HL-60 (cell line): ENCODE measurements at regions not wholly inside any gene's neighbourhood (a gene's known extent, or its start where the extent isn't known, plus 50 kb on each side); places are given as distances from the start of the nearest gene placed in this dataset.

Source experiments
- DNase-seq, 2 experiments: peaks; one replicate each; pipeline ENCODE4 v3.0.0-alpha.2; 2010 to 2020; ENCODE audit warnings: low read depth in 1 of 2, low spot score in 1 of 2
- H3K27ac ChIP-seq: fragments of 250-450 bp; sonication (Bioruptor Pico); replicated peaks from 2 replicates; pipeline ENCODE4 v1.5.1; 2020; ENCODE audit warnings: mild to moderate bottlenecking, moderate library complexity
- H3K27me3 ChIP-seq: fragments of 250-450 bp; sonication (Bioruptor Pico); 2 replicates; pipeline ENCODE4 v1.5.1; 2021; ENCODE audit warnings: mild to moderate bottlenecking, moderate library complexity; ENCODE audit not compliant: insufficient read depth, poor library complexity, severe bottlenecking
- H3K4me3 ChIP-seq: replicated peaks from 2 replicates; pipeline ENCODE4 v1.5.1; 2011; ENCODE audit warnings: mild to moderate bottlenecking, control low read depth, low read length; ENCODE audit not compliant: insufficient read depth
- CTCF ChIP-seq: IDR thresholded peaks from one replicate; pipeline ENCODE4 v1.5.1; 2011; ENCODE audit warnings: low read length, control low read depth, inconsistent platforms; ENCODE audit not compliant: insufficient read depth
- GABPA ChIP-seq: IDR thresholded peaks from 2 replicates; pipeline ENCODE4 v1.6.1; 2012; ENCODE audit warnings: low read depth
- POLR2AphosphoS5 ChIP-seq: IDR thresholded peaks from 2 replicates; pipeline ENCODE4 v1.6.1; 2012; ENCODE audit warnings: low read depth
- REST ChIP-seq: IDR thresholded peaks from 2 replicates; pipeline ENCODE4 v1.6.1; 2012; ENCODE audit warnings: low read depth; ENCODE audit not compliant: insufficient replicate concordance
- SPI1 ChIP-seq: IDR thresholded peaks from 2 replicates; pipeline ENCODE4 v1.6.1; 2012; ENCODE audit warnings: low read depth, mild to moderate bottlenecking, borderline replicate concordance

- no peak overlapping the region for H3K4me3 ChIP-seq
- H3K27ac ChIP-seq: no peak overlapping the region
- no peaks in the 10 kb centered on the region for H3K27me3 ChIP-seq
- DNase-seq: peak in 1 of 2 experiments; percentile 17
- no peak for TF ChIP-seq REST
- no peak for TF ChIP-seq CTCF
- no peak for TF ChIP-seq GABPA
- no peak for TF ChIP-seq POLR2AphosphoS5
- TF ChIP-seq SPI1: no peak
Observed at GRCh38 chr10:106395041-106395749, 769.3 kb downstream of the SORCS1 start.

- Histone ChIP-seq H3K4me3 (no peak overlapping the region), H3K27ac (no peak overlapping the region), H3K27me3 (no peaks in the 10 kb centered on the region)
- no peak for TF ChIP-seq REST
- TF ChIP-seq CTCF: no peak
- TF ChIP-seq POLR2AphosphoS5: no peak
- no peak for TF ChIP-seq GABPA
- TF ChIP-seq SPI1: no peak
- no peak for DNase-seq
Observed at GRCh38 chr10:106392778-106393177, 771.7 kb downstream of the SORCS1 start.

GRCh38 chr10:106387063-106387462, 777.4 kb downstream of the SORCS1 start:
- no peak overlapping the region for H3K27ac ChIP-seq
- H3K4me3 ChIP-seq: no peak overlapping the region
- no peaks in the 10 kb centered on the region for H3K27me3 ChIP-seq
- TF ChIP-seq REST: no peak
- TF ChIP-seq POLR2AphosphoS5: no peak
- no peak for TF ChIP-seq SPI1
- no peak for DNase-seq
